ENCODE measurements at regions not wholly inside any gene's neighbourhood (a gene's known extent, or its start where the extent isn't known, plus 50 kb on each side); places are given as distances from the start of the nearest gene placed in this dataset.

DNA sequence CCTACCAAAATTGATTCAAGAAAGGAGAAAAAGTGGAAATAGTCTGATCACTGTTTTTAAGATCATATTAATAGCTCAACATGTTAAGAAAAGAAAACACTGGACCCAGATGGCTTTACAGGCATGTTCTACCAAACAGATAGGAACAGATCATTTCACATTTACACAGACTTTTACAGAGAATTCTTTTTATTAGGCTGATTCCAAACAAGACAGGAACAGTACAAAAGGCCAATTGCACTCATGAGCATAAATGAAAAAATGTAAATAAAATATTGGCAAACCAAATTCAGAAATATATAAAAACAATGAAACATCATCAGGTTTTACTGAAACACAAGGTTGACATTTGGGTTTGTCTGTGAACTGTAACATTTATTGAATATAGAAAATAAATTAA lies 106.5 kb downstream of the WNT5A start:
- no peaks in the 10 kb centered on the region for H3K9me3 ChIP-seq (replicated peaks; ENCODE audit: control insufficient read depth, insufficient read depth, low read length)
- BruUV-seq (replicated peaks), result no TSS peak
- RAD21 ChIA-PET (ENCODE audit: unreplicated experiment), result no interaction called here
- H4K20me1 ChIP-seq (ENCODE audit: control insufficient read depth, insufficient read depth), result no peaks in the 10 kb centered on the region
- SMC1A ChIA-PET (ENCODE audit: uncharacterized antibody, unreplicated experiment), result no interaction called here
- in situ Hi-C loops (cut with MboI), result no loop called here
- no peak overlapping the region for H2AFZ ChIP-seq (ENCODE audit: control insufficient read depth, low read depth, low read length)
- CTCF ChIA-PET, result no interaction called here
- H3K79me2 ChIP-seq (ENCODE audit: control insufficient read depth, insufficient read depth, low read length), result no peaks in the 10 kb centered on the region
- H3K4me1 ChIP-seq (ENCODE audit: control insufficient read depth, insufficient read depth, low read length), result peaks cover 5% of the 10 kb centered on the region
- POLR2A ChIA-PET, result no interaction called here
- ATAC-seq (no peak), DNase-seq (ENCODE audit: low read depth, low spot score) (no peak), FAIRE-seq (no peak)
- intact Hi-C loops (cut with micrococcal nuclease; ENCODE audit: unreplicated experiment), result no loop called here
- TF ChIP-seq, protein P1, sequence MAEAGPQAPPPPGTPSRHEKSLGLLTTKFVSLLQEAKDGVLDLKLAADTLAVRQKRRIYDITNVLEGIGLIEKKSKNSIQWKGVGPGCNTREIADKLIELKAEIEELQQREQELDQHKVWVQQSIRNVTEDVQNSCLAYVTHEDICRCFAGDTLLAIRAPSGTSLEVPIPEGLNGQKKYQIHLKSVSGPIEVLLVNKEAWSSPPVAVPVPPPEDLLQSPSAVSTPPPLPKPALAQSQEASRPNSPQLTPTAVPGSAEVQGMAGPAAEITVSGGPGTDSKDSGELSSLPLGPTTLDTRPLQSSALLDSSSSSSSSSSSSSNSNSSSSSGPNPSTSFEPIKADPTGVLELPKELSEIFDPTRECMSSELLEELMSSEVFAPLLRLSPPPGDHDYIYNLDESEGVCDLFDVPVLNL (IDR thresholded peaks at IDR 0.05; ENCODE audit: low read depth, low read length), result no peak
- no peak for TF ChIP-seq SUZ12 (IDR thresholded peaks at IDR 0.05; ENCODE audit: unreplicated experiment)
- no peak for TF ChIP-seq GABPA (IDR thresholded peaks at IDR 0.05; ENCODE audit: low read depth)
- no peak for TF ChIP-seq PAX5 (IDR thresholded peaks at IDR 0.05; ENCODE audit: borderline replicate concordance, low read depth, low read length)
- no peak overlapping the region for H3K4me3 ChIP-seq
- no peak overlapping the region for H3K9ac ChIP-seq (ENCODE audit: control insufficient read depth, insufficient read depth, low read length)
- H3K4me2 ChIP-seq (ENCODE audit: control insufficient read depth, insufficient read depth), result no peak overlapping the region
- H3K27ac ChIP-seq (ENCODE audit: control insufficient read depth, insufficient read depth), result no peak overlapping the region
- H3K36me3 ChIP-seq (ENCODE audit: control insufficient read depth in 2 of 2, insufficient read depth in 2 of 2, low read length in 1 of 2), result no peaks in the 10 kb centered on the region
- H3K27me3 ChIP-seq (replicated peaks in 1 of 2; ENCODE audit: control insufficient read depth in 2 of 2, insufficient read depth in 2 of 2, low read length in 1 of 2), result no peaks in the 10 kb centered on the region

DNA sequence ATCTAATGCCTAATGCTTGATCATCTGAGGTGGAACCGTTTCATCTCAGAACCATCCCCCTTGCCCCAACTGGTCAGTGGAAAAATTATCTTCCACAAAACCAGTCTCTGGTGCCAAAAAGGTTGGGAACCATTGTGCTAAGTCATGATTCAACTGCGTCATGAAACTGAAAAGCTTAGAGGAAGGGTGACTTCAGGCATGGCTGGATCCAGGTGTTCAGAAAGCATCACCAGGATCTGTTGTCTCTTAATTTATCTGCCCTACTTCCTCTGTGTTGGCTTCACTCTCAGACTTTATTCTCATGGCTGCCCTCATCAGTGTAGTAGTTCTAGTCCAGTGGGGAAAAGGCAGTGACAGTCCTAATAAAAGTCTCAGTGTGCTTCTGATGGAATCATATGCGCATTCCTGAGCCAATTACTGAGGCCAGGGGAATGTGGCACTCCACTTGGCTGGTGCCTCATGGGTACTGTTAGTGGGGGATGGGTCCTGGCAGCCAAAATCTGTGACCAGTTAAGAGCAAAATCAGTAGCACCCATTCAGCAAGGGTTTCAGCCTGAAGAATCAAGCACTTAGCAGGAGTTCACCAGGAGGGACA lies 110.3 kb downstream of the WNT5A start:
- H3K9me3 ChIP-seq (replicated peaks; ENCODE audit: control insufficient read depth, insufficient read depth, low read length), result no peaks in the 10 kb centered on the region
- no peak overlapping the region for H3K27ac ChIP-seq (ENCODE audit: control insufficient read depth, insufficient read depth)
- H3K4me3 ChIP-seq, result no peak overlapping the region
- in situ Hi-C loops (cut with MboI) (no loop called here), intact Hi-C loops (cut with micrococcal nuclease; ENCODE audit: unreplicated experiment) (no loop called here)
- no peaks in the 10 kb centered on the region for H3K36me3 ChIP-seq (ENCODE audit: control insufficient read depth in 2 of 2, insufficient read depth in 2 of 2, low read length in 1 of 2)
- no peak for FAIRE-seq
- TF ChIP-seq, protein P2, sequence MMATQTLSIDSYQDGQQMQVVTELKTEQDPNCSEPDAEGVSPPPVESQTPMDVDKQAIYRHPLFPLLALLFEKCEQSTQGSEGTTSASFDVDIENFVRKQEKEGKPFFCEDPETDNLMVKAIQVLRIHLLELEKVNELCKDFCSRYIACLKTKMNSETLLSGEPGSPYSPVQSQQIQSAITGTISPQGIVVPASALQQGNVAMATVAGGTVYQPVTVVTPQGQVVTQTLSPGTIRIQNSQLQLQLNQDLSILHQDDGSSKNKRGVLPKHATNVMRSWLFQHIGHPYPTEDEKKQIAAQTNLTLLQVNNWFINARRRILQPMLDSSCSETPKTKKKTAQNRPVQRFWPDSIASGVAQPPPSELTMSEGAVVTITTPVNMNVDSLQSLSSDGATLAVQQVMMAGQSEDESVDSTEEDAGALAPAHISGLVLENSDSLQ (IDR thresholded peaks at IDR 0.05), result no peak
- TF ChIP-seq TCF3 (IDR thresholded peaks at IDR 0.05; ENCODE audit: borderline replicate concordance, insufficient read depth, low read depth, low read length), result 0 out of 2 replicates have a peak, but pooled peaks have one; percentile 43
- no peak overlapping the region for H3K9ac ChIP-seq (ENCODE audit: control insufficient read depth, insufficient read depth, low read length)
- peaks cover 5% of the 10 kb centered on the region for H3K4me1 ChIP-seq (ENCODE audit: control insufficient read depth, insufficient read depth, low read length)
- ATAC-seq, result no peak
- RAD21 ChIA-PET (ENCODE audit: unreplicated experiment), result no interaction called here
- WGBS (ENCODE audit: insufficient coverage, insufficient replicate concordance, low lambda C conversion rate, missing lambda C conversion rate), result 19% methylated on average over 3 of the region's 3 CpGs
- H3K79me2 ChIP-seq (ENCODE audit: control insufficient read depth, insufficient read depth, low read length), result no peaks in the 10 kb centered on the region
- no peak overlapping the region for H3K4me2 ChIP-seq (ENCODE audit: control insufficient read depth, insufficient read depth)
- SMC1A ChIA-PET (ENCODE audit: uncharacterized antibody, unreplicated experiment), result no interaction called here
- BruUV-seq (replicated peaks), result no TSS peak
- no peak overlapping the region for H2AFZ ChIP-seq (ENCODE audit: control insufficient read depth, low read depth, low read length)
- no peaks in the 10 kb centered on the region for H3K27me3 ChIP-seq (replicated peaks in 1 of 2; ENCODE audit: control insufficient read depth in 2 of 2, insufficient read depth in 2 of 2, low read length in 1 of 2)
- CTCF ChIA-PET, result no interaction called here
- no peak for DNase-seq (ENCODE audit: low read depth, low spot score)
- no peaks in the 10 kb centered on the region for H4K20me1 ChIP-seq (ENCODE audit: control insufficient read depth, insufficient read depth)
- POLR2A ChIA-PET, result no interaction called here

Data from GM12878 (cell line).